Prostate gland (tissue), 2 donors: ENCODE measurements at regions not wholly inside any gene's neighbourhood (a gene's known extent, or its start where the extent isn't known, plus 50 kb on each side); places are given as distances from the start of the nearest gene placed in this dataset.

Experiments
- POLR2A ChIP-seq: fragments of 450-650 bp; IDR thresholded peaks from one replicate; pipeline ENCODE4 v1.6.1; 2016; ENCODE audit warnings: antibody characterized with exemption, mild to moderate bottlenecking
- TF ChIP-seq, protein P1 (sequence below), 4 experiments: fragments of 200-600 bp in 2 of 4; fragments of 450-650 bp in 2 of 4; sonication (generic) in 2 of 4; IDR thresholded peaks; 1 replicate in 3 of 4; 2 replicates in 1 of 4; pipeline ENCODE4 v1.5.1; 2016 to 2019; ENCODE audit warnings: antibody characterized with exemption in 4 of 4, mild to moderate bottlenecking in 2 of 4, moderate library complexity in 2 of 4

DNA sequence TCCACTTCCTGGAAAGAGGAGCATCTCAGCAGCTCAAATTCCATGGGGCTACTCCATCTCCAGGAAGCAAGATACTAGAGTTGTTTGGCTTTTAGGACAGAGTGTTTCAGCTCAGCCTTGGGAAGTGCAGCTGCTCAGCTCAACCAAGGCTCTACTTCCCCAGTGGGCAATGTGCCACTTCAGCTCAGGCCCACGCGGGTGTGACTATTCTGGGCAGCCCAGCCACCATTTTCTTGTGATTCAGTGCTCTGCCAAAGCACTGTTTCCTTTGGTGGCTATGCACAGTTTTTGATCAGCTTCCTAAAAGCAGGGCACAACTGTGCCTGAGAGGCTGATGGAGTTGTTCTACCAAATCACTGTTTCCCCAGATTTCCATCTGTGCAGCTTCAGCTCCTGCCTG is 1104.9 kb upstream of the TMPRSS15 start:
- no peak for TF ChIP-seq POLR2A
- TF ChIP-seq, protein P1, sequence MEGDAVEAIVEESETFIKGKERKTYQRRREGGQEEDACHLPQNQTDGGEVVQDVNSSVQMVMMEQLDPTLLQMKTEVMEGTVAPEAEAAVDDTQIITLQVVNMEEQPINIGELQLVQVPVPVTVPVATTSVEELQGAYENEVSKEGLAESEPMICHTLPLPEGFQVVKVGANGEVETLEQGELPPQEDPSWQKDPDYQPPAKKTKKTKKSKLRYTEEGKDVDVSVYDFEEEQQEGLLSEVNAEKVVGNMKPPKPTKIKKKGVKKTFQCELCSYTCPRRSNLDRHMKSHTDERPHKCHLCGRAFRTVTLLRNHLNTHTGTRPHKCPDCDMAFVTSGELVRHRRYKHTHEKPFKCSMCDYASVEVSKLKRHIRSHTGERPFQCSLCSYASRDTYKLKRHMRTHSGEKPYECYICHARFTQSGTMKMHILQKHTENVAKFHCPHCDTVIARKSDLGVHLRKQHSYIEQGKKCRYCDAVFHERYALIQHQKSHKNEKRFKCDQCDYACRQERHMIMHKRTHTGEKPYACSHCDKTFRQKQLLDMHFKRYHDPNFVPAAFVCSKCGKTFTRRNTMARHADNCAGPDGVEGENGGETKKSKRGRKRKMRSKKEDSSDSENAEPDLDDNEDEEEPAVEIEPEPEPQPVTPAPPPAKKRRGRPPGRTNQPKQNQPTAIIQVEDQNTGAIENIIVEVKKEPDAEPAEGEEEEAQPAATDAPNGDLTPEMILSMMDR (IDR thresholded peaks at IDR 0.05), result no peak
